Fibroblast of lung (primary cell): ENCODE measurements at regions not wholly inside any gene's neighbourhood (a gene's known extent, or its start where the extent isn't known, plus 50 kb on each side); places are given as distances from the start of the nearest gene placed in this dataset.

Experiments
- EZH2 ChIP-seq: IDR thresholded peaks from 2 replicates; pipeline ENCODE4 v1.5.1; 2012; ENCODE audit warnings: low read length, control low read depth, mild to moderate bottlenecking; ENCODE audit errors: missing control alignments
- TF ChIP-seq, protein P1 (sequence below), 2 donors: IDR thresholded peaks in 1 of 2; conservative IDR thresholded peaks in 1 of 2; 1 replicate in 1 of 2; 2 replicates in 1 of 2; pipeline ENCODE4 v1.5.1; 2011 to 2012; ENCODE audit warnings: low read length in 2 of 2, control low read depth in 1 of 2, inconsistent platforms in 1 of 2, low read depth in 1 of 2, mild to moderate bottlenecking in 1 of 2

DNA sequence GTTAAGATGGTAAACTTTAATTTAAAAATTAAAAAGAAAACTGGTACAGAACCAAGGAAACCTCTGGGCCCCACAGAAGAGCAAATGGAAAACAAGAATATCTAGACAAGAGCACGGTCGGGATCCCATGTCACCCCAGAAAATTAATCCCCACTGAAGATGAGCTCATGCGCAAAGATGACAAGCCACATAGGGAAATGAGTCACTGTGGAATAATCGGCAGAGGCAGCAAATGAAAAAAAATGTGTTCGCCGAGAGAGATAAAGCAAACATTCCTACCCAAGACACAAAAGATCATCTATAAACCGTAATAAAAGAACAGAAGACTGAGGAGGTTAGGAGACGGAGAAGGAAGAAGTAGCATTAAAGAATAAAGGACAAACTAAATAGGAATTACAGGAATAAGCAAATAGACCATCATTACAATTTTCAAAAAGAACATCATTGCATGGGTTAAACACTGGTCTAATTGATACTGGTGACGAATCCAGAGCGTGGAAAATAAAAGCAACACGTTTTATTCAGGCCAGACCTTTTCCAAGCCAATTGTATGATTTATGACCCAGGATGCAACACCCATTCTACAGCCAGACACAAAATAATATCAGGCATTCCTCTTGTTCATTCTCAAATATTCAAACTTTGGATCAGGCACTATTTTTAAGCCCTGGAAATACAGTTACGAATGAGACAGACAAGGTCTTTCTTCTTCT lies 138.0 kb upstream of the ARID1B start:
- TF ChIP-seq, protein P1, sequence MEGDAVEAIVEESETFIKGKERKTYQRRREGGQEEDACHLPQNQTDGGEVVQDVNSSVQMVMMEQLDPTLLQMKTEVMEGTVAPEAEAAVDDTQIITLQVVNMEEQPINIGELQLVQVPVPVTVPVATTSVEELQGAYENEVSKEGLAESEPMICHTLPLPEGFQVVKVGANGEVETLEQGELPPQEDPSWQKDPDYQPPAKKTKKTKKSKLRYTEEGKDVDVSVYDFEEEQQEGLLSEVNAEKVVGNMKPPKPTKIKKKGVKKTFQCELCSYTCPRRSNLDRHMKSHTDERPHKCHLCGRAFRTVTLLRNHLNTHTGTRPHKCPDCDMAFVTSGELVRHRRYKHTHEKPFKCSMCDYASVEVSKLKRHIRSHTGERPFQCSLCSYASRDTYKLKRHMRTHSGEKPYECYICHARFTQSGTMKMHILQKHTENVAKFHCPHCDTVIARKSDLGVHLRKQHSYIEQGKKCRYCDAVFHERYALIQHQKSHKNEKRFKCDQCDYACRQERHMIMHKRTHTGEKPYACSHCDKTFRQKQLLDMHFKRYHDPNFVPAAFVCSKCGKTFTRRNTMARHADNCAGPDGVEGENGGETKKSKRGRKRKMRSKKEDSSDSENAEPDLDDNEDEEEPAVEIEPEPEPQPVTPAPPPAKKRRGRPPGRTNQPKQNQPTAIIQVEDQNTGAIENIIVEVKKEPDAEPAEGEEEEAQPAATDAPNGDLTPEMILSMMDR (conservative IDR thresholded peaks at IDR 0.05 in 1 of 2, IDR thresholded peaks at IDR 0.05 in 1 of 2; ENCODE audit: low read depth in 1 of 2, low read length in 2 of 2), result no peak
- no peak for TF ChIP-seq EZH2
